ENCODE measurements at regions not wholly inside any gene's neighbourhood (a gene's known extent, or its start where the extent isn't known, plus 50 kb on each side); places are given as distances from the start of the nearest gene placed in this dataset.

GRCh38 chr2:226304308-226304707 is 495.3 kb downstream of the IRS1 start:
- Histone ChIP-seq H2AFZ (ENCODE audit: low read length) (no peak overlapping the region), H4K20me1 (ENCODE audit: insufficient read depth, low read length) (no peaks in the 10 kb centered on the region), H3K36me3 (ENCODE audit: insufficient read depth, low read length) (no peaks in the 10 kb centered on the region), H3K27ac (ENCODE audit: low read depth, low read length, poor library complexity, severe bottlenecking) (no peak overlapping the region), H3K27me3 (ENCODE audit: insufficient read depth, low read length) (no peaks in the 10 kb centered on the region), H3K9ac (ENCODE audit: low read length) (no peak overlapping the region), H3K4me2 (ENCODE audit: low read length) (no peak overlapping the region), H3F3A (ENCODE audit: insufficient read depth, low read length) (no peaks in the 10 kb centered on the region), H3K4me3 (ENCODE audit: low read depth, low read length, poor library complexity, severe bottlenecking) (no peak overlapping the region), H3K79me2 (ENCODE audit: insufficient read depth, low read length) (no peaks in the 10 kb centered on the region), H3K4me1 (ENCODE audit: insufficient read depth, low read length, severe bottlenecking) (no peaks in the 10 kb centered on the region), H3K9me2 (ENCODE audit: low read depth, low read length) (no peaks in the 10 kb centered on the region), H3K9me3 (ENCODE audit: low read length) (no peaks in the 10 kb centered on the region)
- TF ChIP-seq EZH2 (IDR thresholded peaks at IDR 0.05; ENCODE audit: borderline replicate concordance, low read length) (no peak), CTCF (IDR thresholded peaks at IDR 0.05; ENCODE audit: low read length) (no peak)

DNA sequence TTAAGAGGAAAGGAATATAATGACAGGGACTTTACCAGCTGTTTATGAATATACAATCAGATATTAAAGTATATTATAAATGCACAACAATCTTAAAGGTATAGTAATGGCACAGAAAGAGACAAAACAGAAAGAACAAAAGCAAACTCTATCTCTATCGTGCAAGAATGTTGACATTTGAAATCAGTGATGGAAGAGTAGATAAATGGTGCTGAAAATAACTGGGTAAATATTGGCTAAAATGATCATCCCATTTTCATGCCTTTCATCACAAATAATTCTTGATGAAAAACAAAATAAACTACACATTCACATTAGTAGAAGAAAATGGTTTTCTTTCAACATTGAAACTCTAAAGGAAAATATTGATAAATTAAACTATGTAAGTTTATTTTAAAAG is 495.9 kb downstream of the IRS1 start:
- TF ChIP-seq EZH2 (IDR thresholded peaks at IDR 0.05; ENCODE audit: borderline replicate concordance, low read length) (no peak), CTCF (IDR thresholded peaks at IDR 0.05; ENCODE audit: low read length) (no peak)
- Histone ChIP-seq H3K9ac (ENCODE audit: low read length) (no peak overlapping the region), H3K4me1 (ENCODE audit: insufficient read depth, low read length, severe bottlenecking) (no peaks in the 10 kb centered on the region), H3K79me2 (ENCODE audit: insufficient read depth, low read length) (no peaks in the 10 kb centered on the region), H3F3A (ENCODE audit: insufficient read depth, low read length) (no peaks in the 10 kb centered on the region), H3K36me3 (ENCODE audit: insufficient read depth, low read length) (no peaks in the 10 kb centered on the region), H3K27me3 (ENCODE audit: insufficient read depth, low read length) (no peaks in the 10 kb centered on the region), H4K20me1 (ENCODE audit: insufficient read depth, low read length) (no peaks in the 10 kb centered on the region), H3K9me2 (ENCODE audit: low read depth, low read length) (no peaks in the 10 kb centered on the region), H3K4me3 (ENCODE audit: low read depth, low read length, poor library complexity, severe bottlenecking) (no peak overlapping the region), H3K27ac (ENCODE audit: low read depth, low read length, poor library complexity, severe bottlenecking) (no peak overlapping the region), H2AFZ (ENCODE audit: low read length) (no peak overlapping the region), H3K9me3 (ENCODE audit: low read length) (no peaks in the 10 kb centered on the region), H3K4me2 (ENCODE audit: low read length) (no peak overlapping the region)

DNA sequence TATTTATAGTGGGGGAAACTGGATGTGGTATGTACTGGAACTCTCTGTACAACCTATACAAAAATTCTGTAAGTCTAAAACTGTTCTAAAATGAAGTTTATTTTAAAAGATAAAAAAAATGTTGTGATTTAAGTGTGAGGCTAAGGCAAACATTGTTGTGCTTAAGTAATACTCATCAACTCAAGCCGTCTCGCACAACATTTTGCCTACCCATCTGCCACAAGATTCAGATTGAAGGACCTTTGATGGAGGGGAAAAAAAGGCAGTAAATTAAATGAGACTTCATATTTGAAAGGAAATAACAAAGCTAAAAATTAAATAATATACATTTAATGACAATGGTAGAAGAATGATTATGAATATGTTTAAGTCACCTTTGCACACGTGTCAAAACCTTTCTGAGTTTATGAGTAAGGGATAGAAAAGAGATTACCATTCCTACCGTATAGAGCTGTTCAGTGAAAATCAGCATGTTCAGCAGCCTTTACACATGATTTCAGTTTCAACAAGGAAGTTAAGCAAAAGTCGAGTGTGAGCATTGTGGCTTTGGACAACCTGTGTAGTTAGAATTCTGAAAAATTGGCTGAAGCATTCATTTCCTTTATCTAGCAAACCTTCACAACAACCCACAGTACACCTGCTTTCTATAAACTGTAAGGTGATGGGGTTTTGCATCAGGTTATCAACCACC is 499.3 kb downstream of the IRS1 start:
- H4K20me1 ChIP-seq (ENCODE audit: insufficient read depth, low read length) = no peaks in the 10 kb centered on the region
- no peak overlapping the region for H3K27ac ChIP-seq (ENCODE audit: low read depth, low read length, poor library complexity, severe bottlenecking)
- H3K4me2 ChIP-seq (ENCODE audit: low read length) = no peak overlapping the region
- no peak overlapping the region for H3K9ac ChIP-seq (ENCODE audit: low read length)
- H3K9me2 ChIP-seq (ENCODE audit: low read depth, low read length) = no peaks in the 10 kb centered on the region
- H3K27me3 ChIP-seq (ENCODE audit: insufficient read depth, low read length) = no peaks in the 10 kb centered on the region
- no peaks in the 10 kb centered on the region for H3F3A ChIP-seq (ENCODE audit: insufficient read depth, low read length)
- H3K79me2 ChIP-seq (ENCODE audit: insufficient read depth, low read length) = no peaks in the 10 kb centered on the region
- no peak overlapping the region for H3K4me3 ChIP-seq (ENCODE audit: low read depth, low read length, poor library complexity, severe bottlenecking)
- H2AFZ ChIP-seq (ENCODE audit: low read length) = no peak overlapping the region
- no peaks in the 10 kb centered on the region for H3K4me1 ChIP-seq (ENCODE audit: insufficient read depth, low read length, severe bottlenecking)
- H3K9me3 ChIP-seq (ENCODE audit: low read length) = no peaks in the 10 kb centered on the region
- TF ChIP-seq CTCF (IDR thresholded peaks at IDR 0.05; ENCODE audit: low read length) (no peak), EZH2 (IDR thresholded peaks at IDR 0.05; ENCODE audit: borderline replicate concordance, low read length) (no peak)
- H3K36me3 ChIP-seq (ENCODE audit: insufficient read depth, low read length) = no peaks in the 10 kb centered on the region

All from OCI-LY1 (cell line).